SHP77 (cell line): ENCODE measurements at regions not wholly inside any gene's neighbourhood (a gene's known extent, or its start where the extent isn't known, plus 50 kb on each side); places are given as distances from the start of the nearest gene placed in this dataset.
"Not testable (repeated sequence)": the region's sequence is repeated elsewhere in the genome, so short reads cannot be mapped to it uniquely, and the experiment has no call there.

Experiments used
- DNase-seq, 2 experiments: peaks; one replicate each; lab custom pipeline; 2025; lab: John Stamatoyannopoulos, UW

DNA sequence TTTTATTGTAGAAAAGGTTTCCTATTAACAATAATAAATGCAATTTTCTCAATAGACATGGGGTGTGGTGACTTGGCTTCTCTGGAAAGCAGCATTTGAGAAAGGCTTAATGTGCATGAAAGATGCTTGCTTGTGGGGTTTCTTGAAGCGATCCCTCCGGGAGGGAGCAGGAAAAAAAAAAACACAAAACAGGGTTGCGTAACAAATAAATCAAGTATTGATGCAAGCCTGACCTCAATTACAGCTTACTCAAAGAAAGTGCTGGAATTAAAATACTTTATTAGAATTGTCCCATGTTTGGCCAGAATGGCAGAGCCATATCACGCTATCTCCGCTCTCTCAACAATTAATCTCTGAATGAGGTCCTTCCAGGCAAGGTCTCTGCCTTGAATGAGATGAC, 1612.5 kb downstream of the REEP3 start:
- DNase-seq: no peak

DNA sequence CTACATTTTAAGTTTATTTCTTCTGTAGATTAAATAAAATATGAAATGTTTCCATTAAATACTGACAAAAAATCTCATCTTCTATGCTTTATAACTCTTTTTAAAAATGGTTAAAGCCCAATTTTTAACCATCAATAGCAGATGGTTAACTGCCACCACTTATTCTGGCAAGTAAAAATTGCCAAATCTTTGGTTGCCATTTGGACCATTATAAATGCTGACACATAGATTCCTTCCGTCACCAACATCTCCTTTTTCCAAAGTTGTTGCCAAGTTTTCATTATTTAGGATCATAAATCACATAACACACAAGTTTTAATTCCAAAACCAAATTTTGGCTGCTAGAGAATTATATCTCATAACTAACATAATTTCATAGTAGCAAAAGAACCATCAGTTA, 1614.3 kb downstream of the REEP3 start:
- no peak for DNase-seq

DNA sequence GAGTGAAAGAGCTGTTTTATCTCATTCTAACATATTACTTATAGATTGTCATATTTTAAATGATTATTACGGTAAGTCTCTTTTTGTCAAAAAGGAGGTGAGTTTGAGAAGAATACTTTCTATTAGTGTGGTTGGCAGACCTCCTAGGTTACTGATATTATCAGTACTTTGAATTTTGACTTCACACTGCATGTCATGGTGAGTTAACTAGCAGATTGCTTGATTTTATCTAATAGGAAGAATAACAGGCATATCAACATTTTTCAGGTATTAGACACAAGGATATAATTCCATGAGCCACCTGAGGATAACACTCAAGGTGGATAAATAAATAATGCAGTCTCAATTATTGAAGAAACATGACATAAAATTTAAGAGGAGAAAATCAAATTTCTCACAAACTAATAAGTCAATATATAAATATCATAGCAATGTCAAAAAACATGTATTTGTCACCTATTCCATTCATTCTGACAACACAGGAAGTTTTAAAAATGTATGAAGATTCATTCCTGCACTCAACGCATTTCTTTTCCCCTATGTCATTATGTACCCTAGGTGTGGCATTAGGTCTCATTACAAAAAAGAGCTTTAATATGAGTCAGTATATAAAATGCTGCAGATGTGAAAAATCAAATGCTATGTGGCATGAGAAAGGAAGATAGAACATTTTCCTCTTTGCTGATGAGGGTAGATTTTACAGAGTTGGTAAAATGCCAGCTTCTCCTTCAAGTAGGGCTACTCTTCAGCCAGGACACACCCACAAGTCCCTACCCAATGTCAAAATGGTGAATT, 1621.6 kb downstream of the REEP3 start:
- no peak for DNase-seq

DNA sequence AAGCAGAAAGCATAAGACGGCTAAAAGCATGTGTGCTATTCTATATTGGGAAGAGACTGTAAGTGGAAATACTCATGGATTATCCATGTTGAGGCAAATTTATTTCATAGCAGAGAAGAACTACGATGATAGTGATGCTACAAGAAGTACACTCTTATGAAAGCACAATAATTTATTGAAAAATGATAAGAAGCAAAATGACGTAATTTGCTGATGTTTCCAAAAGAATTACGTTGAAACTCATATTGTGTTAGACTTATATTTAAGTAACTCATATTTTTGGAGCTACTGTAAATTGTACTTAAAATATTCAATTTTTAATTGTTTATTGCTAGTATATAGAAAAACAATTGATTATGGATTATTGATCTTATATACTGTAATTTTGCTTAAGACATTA, 1622.5 kb downstream of the REEP3 start:
- DNase-seq: no peak

DNA sequence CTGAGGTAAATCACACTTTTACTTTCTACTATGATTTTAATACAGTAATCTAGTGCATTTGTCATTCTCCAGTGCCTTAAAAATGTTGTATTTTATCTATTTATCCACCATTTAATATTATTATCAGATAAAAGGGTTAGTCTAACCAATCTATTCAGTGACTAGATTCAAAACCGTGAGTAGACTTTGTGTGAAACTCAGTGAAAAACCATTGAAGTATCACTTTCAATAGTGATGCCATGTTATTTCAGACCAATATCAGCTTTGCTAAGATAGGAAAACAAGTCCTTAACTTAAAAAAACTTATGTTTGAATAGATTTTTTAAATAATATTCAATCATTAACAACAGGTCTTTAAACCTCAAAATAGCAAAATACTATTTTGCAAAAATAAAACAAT, 1628.7 kb downstream of the REEP3 start:
- no peak for DNase-seq

DNA sequence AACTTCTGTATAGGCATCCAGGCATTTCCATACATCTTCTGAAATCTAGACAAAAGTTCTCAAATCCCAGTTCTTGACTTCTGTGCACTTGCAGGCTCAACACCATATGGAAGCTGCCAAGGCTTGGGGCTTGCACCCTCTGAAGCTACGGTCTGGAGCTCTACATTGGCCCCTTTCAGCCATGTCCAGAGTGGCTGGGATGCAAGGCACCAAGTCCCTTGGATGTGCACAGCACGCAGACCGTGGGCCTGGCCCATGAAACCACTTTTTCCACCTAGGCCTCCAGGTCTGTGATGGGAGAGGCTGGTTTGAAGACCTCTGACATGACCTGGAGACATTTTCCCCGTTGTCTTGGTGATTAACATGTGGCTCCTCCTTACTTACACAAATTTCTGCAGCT, 1645.1 kb downstream of the REEP3 start:
- DNase-seq: no peak

DNA sequence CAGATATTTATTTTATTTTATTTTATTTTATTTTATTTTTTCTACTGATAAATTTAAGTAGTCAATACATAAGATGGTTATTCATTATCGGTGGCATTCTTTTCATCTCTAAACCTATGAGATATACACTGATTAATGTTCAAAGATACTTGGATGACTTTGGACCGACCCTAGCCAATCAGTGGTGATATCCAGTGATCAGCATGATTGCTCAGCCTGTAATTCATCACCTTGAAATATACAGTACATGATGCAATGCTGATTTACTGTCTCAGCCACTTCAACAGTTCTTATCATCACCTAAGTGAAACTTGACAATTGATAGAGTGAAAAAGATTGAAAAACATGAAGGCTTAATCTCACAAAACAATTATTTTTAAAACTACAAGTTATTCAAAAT, 1651.0 kb downstream of the REEP3 start:
- no peak for DNase-seq

DNA sequence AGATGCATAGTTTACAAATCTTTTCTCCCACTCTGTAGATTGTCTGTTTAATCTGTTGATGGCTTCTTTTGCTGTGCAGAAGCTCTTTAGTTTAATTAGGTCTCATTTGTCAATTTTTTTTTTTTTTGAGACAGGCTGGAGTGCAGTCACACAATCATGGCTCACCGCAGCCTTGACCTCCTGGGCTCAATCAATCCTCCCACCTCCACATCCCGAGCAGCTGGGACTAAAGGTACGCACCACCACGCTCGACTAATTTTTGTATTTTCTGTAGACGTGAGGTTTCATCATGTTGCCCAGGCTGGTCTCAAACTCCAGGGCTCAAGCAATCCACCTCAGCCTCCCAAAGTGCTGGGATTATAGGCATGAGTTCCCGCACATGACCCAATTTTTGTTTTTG, 1655.8 kb downstream of the REEP3 start:
- DNase-seq: no peak

DNA sequence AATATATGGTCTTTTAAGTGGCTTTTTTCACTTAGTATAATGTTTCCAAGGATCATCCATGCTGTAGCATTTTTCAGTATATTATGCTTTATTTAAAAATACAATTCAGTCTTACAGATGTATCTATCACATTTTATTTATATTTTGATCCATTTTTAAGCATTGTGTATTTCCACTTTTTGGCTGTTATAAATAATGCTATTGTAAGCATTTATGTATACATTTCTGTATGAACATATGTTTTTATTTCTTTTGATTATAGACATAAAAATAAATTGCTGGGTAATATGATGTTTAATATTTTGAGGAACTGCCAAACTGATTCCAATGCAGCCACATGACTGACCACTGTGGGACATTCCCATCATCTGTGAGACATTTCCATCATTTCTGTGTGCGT, 1662.0 kb downstream of the REEP3 start:
- DNase-seq: no peak

DNA sequence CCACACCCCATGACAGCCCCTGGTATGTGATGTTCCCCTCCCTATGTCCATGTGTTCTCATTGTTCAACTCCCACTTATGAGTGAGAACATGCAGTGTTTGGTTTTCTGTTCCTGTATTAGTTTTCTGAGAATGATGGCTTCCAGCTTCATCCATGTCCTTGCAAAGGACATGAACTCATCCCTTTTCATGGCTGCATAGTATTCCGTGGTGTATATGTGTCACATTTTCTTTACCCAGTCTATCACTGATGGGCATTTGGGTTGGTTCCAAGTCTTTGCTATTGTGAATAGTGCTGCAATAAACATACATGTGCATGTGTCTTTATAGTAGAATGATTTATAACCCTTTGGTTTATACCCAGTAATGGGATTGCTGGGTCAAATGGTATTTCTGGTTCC, 1665.5 kb downstream of the REEP3 start:
- not testable (repeated sequence) for DNase-seq

DNA sequence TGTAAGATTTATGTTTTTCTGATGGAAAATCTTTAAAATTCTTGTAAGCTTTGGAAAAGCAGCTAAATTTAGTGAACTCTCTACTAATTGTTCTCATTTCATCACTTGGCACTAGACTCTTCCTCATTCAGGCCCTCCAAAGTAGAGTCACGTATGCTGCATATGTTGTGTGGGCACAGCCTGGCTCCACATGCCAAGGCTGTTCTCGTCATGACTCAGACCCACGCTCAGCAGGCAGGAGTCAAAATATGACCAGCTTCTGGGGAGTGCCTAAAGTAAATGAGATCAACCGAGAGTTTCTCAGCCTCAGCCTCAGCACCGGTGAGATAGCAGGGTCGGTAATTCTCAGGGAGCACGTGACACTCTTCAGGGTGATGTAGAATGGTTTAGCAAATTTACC, 1672.9 kb downstream of the REEP3 start:
- no peak for DNase-seq

DNA sequence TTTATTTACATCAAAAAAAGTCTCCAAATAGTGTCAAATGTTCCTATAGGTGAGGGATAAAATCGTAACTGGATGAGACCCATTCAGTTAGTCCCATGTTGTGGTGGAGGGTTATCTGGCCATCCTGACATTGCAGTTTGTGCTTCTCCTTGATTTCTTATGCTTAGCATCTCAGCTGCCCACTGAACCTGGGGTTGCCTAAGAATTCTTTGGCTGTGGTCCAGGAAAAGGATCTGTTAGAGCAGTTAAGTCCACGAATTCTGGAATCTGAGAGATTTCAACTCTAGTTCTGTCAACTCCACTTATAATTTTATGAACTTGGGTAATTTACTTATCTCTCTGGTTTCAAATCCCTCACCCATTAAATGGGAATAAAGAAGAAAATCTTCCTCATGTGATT, 1673.4 kb downstream of the REEP3 start:
- DNase-seq: no peak

DNA sequence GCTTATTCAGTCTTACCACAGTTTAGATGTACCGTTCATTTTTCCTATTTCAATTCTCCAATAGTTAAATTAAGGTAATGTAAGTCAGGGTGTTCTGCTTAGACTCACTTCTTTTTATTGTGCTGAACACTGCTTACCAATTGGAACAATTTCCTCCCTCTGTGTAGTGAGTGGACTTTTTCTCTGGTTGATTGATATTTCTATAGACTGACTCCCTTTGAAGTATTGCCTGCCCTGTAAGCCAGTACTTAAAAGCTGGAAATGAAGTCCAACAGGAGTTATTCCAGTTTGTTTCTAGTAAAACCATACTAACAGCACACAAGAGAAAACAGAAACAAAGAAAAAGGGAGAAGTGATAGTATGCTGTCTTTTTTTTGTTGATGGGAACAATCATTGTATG, 1674.9 kb downstream of the REEP3 start:
- no peak for DNase-seq

DNA sequence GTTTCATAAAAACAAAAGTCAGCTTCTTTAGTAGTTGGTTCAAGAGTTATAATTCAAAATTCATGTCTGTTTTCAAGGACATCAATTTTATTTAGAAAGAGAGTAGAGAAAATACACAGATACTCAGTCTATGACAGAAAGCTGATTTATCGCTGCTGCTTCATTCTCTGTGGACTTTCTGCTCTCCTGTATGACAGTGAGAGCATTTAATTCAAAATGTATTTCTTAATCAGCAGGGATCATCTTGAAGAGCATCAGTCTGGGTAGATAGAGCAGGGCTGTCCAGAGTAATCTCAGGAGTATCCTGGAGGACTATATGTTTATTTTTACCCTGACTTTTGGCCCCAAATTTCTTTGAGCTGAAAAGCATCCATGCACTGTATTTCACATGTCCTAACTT, 1676.7 kb downstream of the REEP3 start:
- no peak for DNase-seq

DNA sequence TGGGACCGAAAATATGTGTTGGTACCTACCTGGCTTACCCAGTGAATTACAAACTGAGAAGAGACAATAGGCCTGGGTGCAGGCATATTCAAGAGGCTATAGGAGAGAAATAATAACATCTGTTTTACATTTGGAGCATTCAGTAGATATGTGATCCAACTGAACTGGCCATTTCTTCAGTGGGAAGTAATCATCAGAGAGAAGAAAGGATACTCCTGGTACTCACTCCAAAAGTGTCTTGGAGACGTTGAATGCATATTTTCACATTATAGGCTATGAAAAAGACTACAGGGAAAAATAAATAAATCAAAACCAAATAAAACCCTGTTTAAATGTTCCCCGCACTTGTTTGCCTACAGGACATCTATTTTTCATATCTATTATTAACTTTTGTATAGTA, 1680.3 kb downstream of the REEP3 start:
- DNase-seq: no peak

DNA sequence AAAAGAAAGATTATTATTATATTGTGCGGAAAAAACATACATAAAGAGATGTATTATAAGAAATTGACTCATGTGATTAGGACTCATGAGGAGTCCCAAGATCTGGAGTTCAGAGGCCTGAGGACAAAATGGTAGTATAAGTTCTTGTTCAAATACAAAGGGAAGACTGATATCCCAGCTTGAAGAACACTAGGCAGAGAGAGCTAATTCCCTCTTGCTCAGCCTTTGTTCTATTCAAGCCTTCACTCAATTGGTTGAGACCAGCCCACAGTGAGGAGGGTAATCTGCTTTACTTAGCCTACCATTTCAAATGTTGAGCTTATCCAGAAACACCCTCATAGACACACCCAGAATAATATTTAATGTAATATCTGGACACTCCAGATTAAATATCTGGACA, 1683.8 kb downstream of the REEP3 start:
- DNase-seq: no peak

DNA sequence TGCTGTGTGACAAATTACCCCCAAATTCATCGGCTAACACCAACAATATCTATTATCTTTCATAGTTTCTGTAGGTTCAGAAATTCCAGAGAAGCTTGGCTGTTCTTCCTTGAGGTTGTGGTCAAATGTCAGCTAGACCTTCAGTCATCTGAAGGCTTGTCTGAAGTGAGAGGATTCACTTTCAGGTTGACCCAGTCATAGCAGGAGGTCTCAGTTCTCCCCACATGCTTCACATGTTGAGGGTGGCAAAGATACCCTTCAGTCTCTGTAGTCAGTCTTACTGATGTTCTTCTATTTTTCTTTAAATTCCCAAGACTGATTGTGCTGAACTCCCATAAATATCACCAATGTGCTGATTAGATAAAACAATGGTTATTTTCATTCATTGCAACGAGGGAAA, 1692.0 kb downstream of the REEP3 start:
- no peak for DNase-seq

DNA sequence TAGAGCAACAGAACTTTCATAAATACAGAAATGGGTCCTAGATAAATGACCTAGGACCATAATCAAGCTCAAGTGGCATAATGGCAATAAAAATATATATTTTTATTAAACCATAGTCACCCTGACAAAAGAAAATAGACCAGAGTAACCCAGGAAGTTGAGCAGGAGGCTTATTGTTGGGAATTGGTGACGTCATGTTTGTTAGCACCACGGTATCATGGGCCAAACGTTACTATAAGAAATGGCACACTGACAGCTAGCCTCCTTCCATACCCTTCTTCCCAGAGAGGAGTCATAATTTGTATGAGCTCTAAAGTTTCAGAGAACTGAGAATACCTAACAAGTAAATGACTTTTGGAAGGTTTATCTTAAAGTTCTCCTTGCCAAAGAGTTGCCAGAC, 1698.2 kb downstream of the REEP3 start:
- DNase-seq: no peak

DNA sequence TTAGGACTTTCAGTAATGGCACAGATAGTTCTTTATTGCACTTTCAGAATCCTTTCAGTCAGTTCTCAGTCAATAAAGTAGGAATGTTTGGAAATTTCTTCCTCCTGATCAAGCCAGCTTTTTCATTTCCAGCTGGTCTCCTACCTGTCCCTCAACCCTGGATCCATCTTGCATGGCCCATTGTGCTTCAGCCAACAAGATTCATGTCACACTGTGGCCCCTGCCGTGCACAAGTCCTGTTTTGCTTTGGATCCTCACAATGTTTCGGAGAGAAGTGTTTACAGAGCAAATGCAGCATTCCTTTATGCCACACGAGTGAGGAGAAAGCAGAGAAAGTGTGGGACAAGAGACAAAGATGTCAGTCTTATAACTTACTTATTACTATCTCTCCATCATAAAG, 1694.7 kb upstream of the LRRTM3 start:
- DNase-seq: no peak

DNA sequence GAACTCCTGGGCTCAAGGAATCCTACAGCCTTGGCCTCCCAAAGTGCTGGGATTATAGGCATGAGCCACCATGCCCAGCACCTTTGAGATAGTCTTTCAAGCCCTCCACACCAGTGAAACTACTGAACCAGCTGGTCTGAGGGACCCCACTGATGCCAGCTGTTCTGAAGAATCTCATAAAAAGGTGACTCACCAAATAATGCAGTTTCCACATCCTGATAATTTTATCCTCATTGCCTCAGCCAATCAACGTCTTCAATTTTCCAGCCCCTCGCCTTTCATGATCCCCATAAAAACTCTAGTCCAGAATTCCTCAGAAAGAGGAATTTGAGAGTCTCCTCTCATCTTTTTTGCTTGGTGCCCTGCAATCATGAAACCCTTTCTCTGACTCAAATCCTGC, 1691.6 kb upstream of the LRRTM3 start:
- no peak for DNase-seq

DNA sequence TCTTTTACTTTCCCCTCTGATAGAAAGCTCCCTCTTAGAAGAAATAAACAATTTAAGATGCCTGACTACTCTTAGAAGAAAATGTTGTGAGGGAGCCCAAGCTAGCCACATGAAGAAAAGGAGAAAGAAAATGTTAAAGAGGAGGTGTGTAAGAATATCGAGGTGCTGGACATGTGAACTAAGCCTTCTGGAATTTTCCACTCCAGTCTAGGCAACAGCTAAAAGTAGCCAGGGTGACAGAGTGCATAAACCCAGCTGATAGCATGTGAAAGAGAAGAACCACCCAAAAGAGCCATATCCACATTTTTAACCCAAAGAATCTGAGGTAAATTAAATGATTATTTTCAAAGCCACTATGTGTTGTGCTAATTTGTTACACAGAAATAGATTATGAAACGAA, 1690.6 kb upstream of the LRRTM3 start:
- DNase-seq: no peak

DNA sequence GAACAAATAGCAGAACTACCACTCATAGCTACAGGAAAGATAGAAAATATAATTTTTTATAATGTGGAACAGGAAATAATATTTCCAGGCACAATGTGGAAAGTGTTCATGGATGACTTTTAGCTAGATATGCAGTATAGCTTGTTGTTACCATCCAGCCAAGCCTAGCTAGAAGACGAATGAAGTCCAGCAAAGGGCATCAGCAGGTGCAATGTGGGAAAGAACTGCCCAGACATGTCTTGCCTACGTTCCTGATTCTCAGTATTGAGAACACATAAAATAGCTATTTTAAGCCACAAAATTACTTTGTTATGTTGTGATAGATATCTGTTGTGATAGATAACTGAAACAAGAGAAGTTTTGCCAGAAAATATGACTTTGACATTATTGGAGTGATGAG, 1690.0 kb upstream of the LRRTM3 start:
- DNase-seq: no peak

DNA sequence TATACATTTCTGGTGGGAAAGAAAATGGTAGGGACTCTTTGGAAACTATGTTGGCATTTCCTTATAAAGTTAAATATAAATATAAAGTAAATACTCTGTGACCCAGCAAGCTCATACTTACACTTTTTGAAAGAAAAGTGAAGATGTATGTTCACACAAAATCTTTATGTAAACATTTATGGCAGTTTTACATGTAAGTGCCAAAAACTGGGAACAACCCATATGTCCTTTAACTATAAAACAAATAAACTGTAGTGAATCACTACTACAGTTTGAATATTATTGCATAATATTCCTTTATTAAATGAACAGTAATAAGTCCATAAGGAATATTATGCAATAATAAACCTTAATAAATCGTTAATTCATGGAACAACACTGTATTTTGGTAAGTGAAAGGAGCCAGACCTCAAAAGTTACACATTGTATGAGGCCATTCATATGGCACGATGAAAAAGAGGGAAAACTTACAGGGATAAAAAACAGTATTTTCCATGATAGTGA, 1660.3 kb upstream of the LRRTM3 start:
- DNase-seq: no peak

DNA sequence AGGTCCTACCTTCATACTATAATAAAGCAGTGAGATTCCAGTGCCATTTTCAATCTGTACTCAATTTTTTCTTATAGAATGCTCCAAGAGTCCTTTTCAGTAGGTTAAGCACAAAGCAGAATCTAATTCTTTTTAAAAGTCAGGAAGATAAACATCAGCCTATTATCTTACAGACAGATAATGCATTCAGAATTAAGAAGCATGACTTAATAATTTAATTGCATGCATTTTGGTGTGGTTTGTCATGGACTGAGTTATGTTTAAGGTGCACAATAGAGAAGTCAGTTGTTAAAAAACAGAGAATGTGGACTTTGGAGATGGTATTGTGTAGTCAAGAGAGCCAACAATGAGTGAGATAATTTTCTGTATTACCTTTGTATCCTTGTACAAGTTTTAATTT, 1656.3 kb upstream of the LRRTM3 start:
- DNase-seq: not testable (repeated sequence)
